GM23248 (cell line): ENCODE measurements at regions not wholly inside any gene's neighbourhood (a gene's known extent, or its start where the extent isn't known, plus 50 kb on each side); places are given as distances from the start of the nearest gene placed in this dataset.

Source experiments
- DNase-seq: peaks from one replicate; pipeline ENCODE4 v3.0.0-alpha.2; 2015
- H2AFZ ChIP-seq: fragments of 200-600 bp; sonication (generic); 2 replicates; pipeline ENCODE4 v1.6.1; 2016; ENCODE audit warnings: antibody characterized with exemption
- H3F3A ChIP-seq: fragments of 200-600 bp; sonication (generic); 2 replicates; pipeline ENCODE4 v1.6.1; 2016; ENCODE audit warnings: mild to moderate bottlenecking, antibody characterized with exemption, mixed run types; ENCODE audit not compliant: insufficient read depth
- H3K27ac ChIP-seq: fragments of 200-600 bp; sonication (generic); 2 replicates; pipeline ENCODE4 v1.5.1; 2016; ENCODE audit warnings: mild to moderate bottlenecking
- H3K27me3 ChIP-seq: fragments of 200-600 bp; sonication (generic); replicated peaks from 2 replicates; pipeline ENCODE4 v1.6.1; 2016; ENCODE audit warnings: mild to moderate bottlenecking; ENCODE audit not compliant: insufficient read depth
- H3K36me3 ChIP-seq: fragments of 200-600 bp; sonication (generic); 2 replicates; pipeline ENCODE4 v1.6.1; 2016; ENCODE audit warnings: low read depth, mild to moderate bottlenecking
- H3K4me1 ChIP-seq: fragments of 200-600 bp; sonication (generic); 2 replicates; pipeline ENCODE4 v1.6.1; 2016; ENCODE audit warnings: mild to moderate bottlenecking; ENCODE audit not compliant: insufficient read depth
- H3K4me2 ChIP-seq: fragments of 200-600 bp; sonication (generic); one replicate; pipeline ENCODE4 v1.6.1; 2016; ENCODE audit warnings: mild to moderate bottlenecking; ENCODE audit not compliant: unreplicated experiment
- H3K4me3 ChIP-seq: fragments of 200-600 bp; sonication (generic); 2 replicates; pipeline ENCODE4 v1.5.1; 2016; ENCODE audit warnings: mild to moderate bottlenecking
- H3K79me2 ChIP-seq: fragments of 200-600 bp; sonication (generic); 2 replicates; pipeline ENCODE4 v1.6.1; 2016; ENCODE audit warnings: mild to moderate bottlenecking; ENCODE audit not compliant: insufficient read depth
- H3K9ac ChIP-seq: fragments of 200-600 bp; sonication (generic); 2 replicates; pipeline ENCODE4 v1.6.1; 2016; ENCODE audit warnings: mild to moderate bottlenecking
- H3K9me2 ChIP-seq: fragments of 200-600 bp; sonication (generic); 2 replicates; pipeline ENCODE4 v1.6.1; 2016; ENCODE audit warnings: mixed run types, mild to moderate bottlenecking, moderate library complexity; ENCODE audit not compliant: insufficient read depth
- H3K9me3 ChIP-seq: fragments of 200-600 bp; sonication (generic); one replicate; pipeline ENCODE4 v1.6.1; 2017; ENCODE audit warnings: low read depth
- H4K20me1 ChIP-seq: fragments of 200-600 bp; sonication (generic); 2 replicates; pipeline ENCODE4 v1.6.0; 2016; ENCODE audit not compliant: insufficient read depth
- EZH2 ChIP-seq: fragments of 200-600 bp; sonication (generic); IDR thresholded peaks from 2 replicates; pipeline ENCODE4 v1.6.1; 2018; ENCODE audit warnings: antibody characterized with exemption, mild to moderate bottlenecking; ENCODE audit not compliant: insufficient read depth, poor library complexity, severe bottlenecking
- EZH2phosphoT487 ChIP-seq: fragments of 200-600 bp; sonication (generic); IDR thresholded peaks from 2 replicates; pipeline ENCODE4 v1.6.1; 2018; ENCODE audit warnings: antibody characterized with exemption, moderate library complexity, mild to moderate bottlenecking, low read depth; ENCODE audit not compliant: insufficient read depth
- WGBS, 2 experiments: methylation state at CpG; one replicate each; pipeline ENCODE4 v1.1.6; 2015 to 2017; ENCODE audit warnings: low lambda C conversion rate in 2 of 2, low coverage in 1 of 2; ENCODE audit errors: missing lambda C conversion rate in 2 of 2; 5-methylcytosine and 5-hydroxymethylcytosine counted together
- in situ Hi-C: fragments of 300-500 bp; cut with MboI; formaldehyde crosslinking; loops from 2 replicates; pipeline ENCODE4 v1.15.0; 2020

GRCh38 chr19:31818798-31819105, 469.5 kb upstream of the TSHZ3 start:
- Histone ChIP-seq H3F3A (no peaks in the 10 kb centered on the region), H3K9ac (no peak overlapping the region), H3K9me2 (no peaks in the 10 kb centered on the region), H4K20me1 (no peaks in the 10 kb centered on the region), H3K27ac (no peak overlapping the region), H3K36me3 (no peaks in the 10 kb centered on the region), H2AFZ (no peak overlapping the region), H3K4me3 (no peak overlapping the region), H3K4me2 (no peak overlapping the region), H3K9me3 (no peaks in the 10 kb centered on the region), H3K4me1 (no peaks in the 10 kb centered on the region), H3K79me2 (no peaks in the 10 kb centered on the region), H3K27me3 (no peaks in the 10 kb centered on the region)
- in situ Hi-C loops: no loop called here
- no peak for DNase-seq
- WGBS, 2 experiments: 5 to 8% methylated on average over 2 of the region's 2 CpGs
- TF ChIP-seq EZH2phosphoT487 (no peak), EZH2 (no peak)

GRCh38 chr19:31819837-31820236, 470.6 kb upstream of the TSHZ3 start:
- TF ChIP-seq EZH2: no peak
- no peak for TF ChIP-seq EZH2phosphoT487
- H3K27me3 ChIP-seq: no peaks in the 10 kb centered on the region
- H3F3A ChIP-seq: no peaks in the 10 kb centered on the region

GRCh38 chr19:31821346-31821745, 472.1 kb upstream of the TSHZ3 start:
- H3K4me3 ChIP-seq: no peak overlapping the region
- H2AFZ ChIP-seq: no peak overlapping the region
- H3K4me1 ChIP-seq: no peaks in the 10 kb centered on the region
- H3K9me2 ChIP-seq: no peaks in the 10 kb centered on the region
- no peak overlapping the region for H3K9ac ChIP-seq
- WGBS, 2 experiments: 0 to 10% methylated on average over 1 to 2 of the region's 2 CpGs
- no peaks in the 10 kb centered on the region for H3K79me2 ChIP-seq
- no peaks in the 10 kb centered on the region for H3F3A ChIP-seq
- no peak overlapping the region for H3K27ac ChIP-seq
- no peaks in the 10 kb centered on the region for H4K20me1 ChIP-seq
- no peaks in the 10 kb centered on the region for H3K27me3 ChIP-seq
- H3K36me3 ChIP-seq: no peaks in the 10 kb centered on the region
- in situ Hi-C loops: no loop called here
- H3K4me2 ChIP-seq: no peak overlapping the region
- TF ChIP-seq EZH2 (no peak), EZH2phosphoT487 (no peak)
- H3K9me3 ChIP-seq: no peaks in the 10 kb centered on the region
- no peak for DNase-seq

More at GRCh38 chr19:31819837-31820236, 470.6 kb upstream of the TSHZ3 start:
- Histone ChIP-seq H3K9me3 (no peaks in the 10 kb centered on the region), H3K4me1 (no peaks in the 10 kb centered on the region), H2AFZ (no peak overlapping the region), H3K9ac (no peak overlapping the region), H3K4me2 (no peak overlapping the region), H3K36me3 (no peaks in the 10 kb centered on the region), H3K9me2 (no peaks in the 10 kb centered on the region), H3K4me3 (no peak overlapping the region), H4K20me1 (no peaks in the 10 kb centered on the region), H3K79me2 (no peaks in the 10 kb centered on the region), H3K27ac (no peak overlapping the region)
- no peak for DNase-seq
- in situ Hi-C loops: no loop called here

GRCh38 chr19:31825134-31826094, 476.2 kb upstream of the TSHZ3 start:
- no peak for DNase-seq
- Histone ChIP-seq H3K4me1 (no peaks in the 10 kb centered on the region), H3K27ac (no peak overlapping the region), H3K4me3 (no peak overlapping the region), H3K27me3 (no peaks in the 10 kb centered on the region), H4K20me1 (no peaks in the 10 kb centered on the region), H3K36me3 (no peaks in the 10 kb centered on the region), H3K9me2 (no peaks in the 10 kb centered on the region), H3F3A (no peaks in the 10 kb centered on the region), H3K79me2 (no peaks in the 10 kb centered on the region), H3K9me3 (no peaks in the 10 kb centered on the region), H3K4me2 (no peak overlapping the region), H2AFZ (no peak overlapping the region), H3K9ac (no peak overlapping the region)
- TF ChIP-seq EZH2phosphoT487 (no peak), EZH2 (no peak)
- in situ Hi-C loops: no loop called here
- WGBS, 2 experiments: 15 to 18% methylated on average over 7 of the region's 7 CpGs
